ENCODE measurements at regions not wholly inside any gene's neighbourhood (a gene's known extent, or its start where the extent isn't known, plus 50 kb on each side); places are given as distances from the start of the nearest gene placed in this dataset.

DNA sequence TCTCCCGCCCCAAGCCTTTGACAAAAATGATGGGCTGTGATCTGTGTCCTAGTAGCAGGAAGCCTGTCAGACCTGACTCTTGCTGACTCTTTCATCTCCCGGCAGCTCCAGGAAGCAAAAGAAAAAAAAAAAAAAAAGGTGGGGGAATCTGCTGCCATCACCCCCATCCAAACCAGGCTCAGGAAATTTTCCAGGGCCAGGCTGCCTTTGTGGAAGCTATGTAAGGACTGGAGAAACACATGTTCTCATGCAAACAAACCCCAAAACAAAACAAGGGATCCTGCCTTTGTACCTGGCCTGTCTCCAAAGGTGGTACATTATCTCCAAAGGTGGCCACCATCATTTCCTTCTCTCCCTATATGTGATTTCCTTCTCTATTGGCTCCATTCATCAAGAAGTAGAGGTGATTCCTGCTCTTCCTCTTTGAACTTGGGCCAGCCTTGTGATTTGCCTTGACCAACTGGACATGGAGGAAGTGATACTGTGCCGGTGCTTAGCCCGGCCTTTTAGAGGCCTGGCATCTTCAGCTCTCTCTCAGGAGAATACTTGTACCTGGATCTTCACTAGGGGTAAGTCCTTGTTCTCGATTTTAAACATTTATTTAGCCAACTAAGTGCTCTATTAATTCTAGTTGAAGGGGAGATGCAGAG lies 192.2 kb upstream of the SVIL start:
- TF ChIP-seq, protein P1, sequence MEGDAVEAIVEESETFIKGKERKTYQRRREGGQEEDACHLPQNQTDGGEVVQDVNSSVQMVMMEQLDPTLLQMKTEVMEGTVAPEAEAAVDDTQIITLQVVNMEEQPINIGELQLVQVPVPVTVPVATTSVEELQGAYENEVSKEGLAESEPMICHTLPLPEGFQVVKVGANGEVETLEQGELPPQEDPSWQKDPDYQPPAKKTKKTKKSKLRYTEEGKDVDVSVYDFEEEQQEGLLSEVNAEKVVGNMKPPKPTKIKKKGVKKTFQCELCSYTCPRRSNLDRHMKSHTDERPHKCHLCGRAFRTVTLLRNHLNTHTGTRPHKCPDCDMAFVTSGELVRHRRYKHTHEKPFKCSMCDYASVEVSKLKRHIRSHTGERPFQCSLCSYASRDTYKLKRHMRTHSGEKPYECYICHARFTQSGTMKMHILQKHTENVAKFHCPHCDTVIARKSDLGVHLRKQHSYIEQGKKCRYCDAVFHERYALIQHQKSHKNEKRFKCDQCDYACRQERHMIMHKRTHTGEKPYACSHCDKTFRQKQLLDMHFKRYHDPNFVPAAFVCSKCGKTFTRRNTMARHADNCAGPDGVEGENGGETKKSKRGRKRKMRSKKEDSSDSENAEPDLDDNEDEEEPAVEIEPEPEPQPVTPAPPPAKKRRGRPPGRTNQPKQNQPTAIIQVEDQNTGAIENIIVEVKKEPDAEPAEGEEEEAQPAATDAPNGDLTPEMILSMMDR (IDR thresholded peaks at IDR 0.05) = no peak
- no peak for TF ChIP-seq ZFX (IDR thresholded peaks at IDR 0.05; ENCODE audit: borderline replicate concordance)

DNA sequence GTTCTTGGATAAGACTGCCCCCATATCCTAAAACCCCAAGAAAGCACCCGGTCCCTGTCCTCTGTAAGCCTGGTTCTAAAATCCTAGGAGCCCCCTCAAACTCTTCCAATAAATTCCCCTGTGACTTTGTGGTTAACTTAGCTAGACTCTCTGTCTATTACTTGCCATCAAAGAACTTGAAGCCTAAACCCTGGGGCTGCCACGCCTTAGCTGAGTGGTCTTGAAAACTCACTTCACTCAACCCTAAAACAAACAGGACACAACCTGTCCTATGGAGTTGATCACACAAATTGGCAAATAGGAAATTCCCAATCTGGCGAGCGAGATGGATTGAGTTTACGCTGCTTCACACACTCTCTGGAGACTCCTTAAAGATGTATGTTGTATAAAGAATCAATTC lies 191.4 kb upstream of the SVIL start:
- TF ChIP-seq ZFX (IDR thresholded peaks at IDR 0.05; ENCODE audit: borderline replicate concordance) = no peak
- TF ChIP-seq, protein P1 (IDR thresholded peaks at IDR 0.05) = no peak
- no peak overlapping the region for H3K27ac ChIP-seq

More for the DNA sequence above, 192.2 kb upstream of the SVIL start:
- no peak overlapping the region for H3K27ac ChIP-seq

DNA sequence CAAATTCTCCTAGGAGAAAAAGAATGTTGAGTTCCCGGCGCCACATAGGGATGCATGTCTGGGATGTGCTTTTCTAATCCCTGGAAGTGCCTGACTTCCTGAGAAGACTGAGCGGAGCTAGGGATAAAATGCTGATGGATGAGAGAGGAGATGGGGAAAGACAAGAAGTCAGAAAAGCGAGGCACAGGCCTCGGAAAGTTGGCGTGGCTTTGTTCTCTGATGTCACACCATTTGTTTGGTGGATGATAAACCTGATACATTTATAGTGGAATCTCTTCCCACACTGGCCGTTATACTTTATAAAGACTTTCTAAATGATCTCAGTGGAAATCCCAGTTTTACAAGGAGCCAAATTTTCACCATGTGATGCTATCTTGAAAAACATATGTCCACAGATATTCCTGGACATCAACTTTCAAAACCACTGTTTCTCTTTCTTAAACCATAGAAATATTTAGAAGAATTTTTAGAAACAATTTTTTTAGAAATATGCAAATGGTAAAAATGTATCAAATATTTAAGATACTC lies 188.8 kb upstream of the SVIL start:
- no peak for TF ChIP-seq ZFX (IDR thresholded peaks at IDR 0.05; ENCODE audit: borderline replicate concordance)
- TF ChIP-seq, protein P1 (IDR thresholded peaks at IDR 0.05) = no peak
- H3K27ac ChIP-seq = no peak overlapping the region

DNA sequence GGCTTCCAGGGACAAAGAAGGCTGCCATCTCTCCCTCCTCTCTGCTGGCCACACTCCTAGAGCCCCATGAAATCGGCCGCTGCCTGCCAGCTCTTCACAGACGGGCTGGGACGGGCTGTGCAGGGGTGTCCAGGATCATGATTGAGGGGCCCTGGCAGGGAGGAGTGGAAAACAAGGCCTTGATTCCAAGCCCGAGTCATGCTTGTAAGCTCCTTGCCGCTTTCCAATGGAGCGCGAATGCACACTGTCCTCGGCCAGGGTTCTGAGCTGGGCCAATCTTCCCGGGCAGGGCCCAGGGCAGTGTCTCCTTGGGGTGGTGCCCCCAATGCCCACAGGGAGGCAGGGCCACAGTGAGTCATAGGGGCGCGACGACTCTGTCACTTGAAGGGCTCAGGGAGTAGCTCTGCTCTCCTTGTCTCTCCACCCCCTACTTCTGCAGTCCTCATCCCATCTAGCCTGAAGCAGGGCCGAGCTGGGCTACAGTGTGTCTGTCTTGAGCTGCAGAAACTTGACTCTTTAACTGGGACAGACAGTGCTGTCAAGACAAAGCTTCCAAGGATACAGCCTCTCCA lies 186.2 kb upstream of the SVIL start:
- TF ChIP-seq ZFX (IDR thresholded peaks at IDR 0.05; ENCODE audit: borderline replicate concordance) = no peak
- TF ChIP-seq, protein P1 (IDR thresholded peaks at IDR 0.05) = no peak
- no peak overlapping the region for H3K27ac ChIP-seq

DNA sequence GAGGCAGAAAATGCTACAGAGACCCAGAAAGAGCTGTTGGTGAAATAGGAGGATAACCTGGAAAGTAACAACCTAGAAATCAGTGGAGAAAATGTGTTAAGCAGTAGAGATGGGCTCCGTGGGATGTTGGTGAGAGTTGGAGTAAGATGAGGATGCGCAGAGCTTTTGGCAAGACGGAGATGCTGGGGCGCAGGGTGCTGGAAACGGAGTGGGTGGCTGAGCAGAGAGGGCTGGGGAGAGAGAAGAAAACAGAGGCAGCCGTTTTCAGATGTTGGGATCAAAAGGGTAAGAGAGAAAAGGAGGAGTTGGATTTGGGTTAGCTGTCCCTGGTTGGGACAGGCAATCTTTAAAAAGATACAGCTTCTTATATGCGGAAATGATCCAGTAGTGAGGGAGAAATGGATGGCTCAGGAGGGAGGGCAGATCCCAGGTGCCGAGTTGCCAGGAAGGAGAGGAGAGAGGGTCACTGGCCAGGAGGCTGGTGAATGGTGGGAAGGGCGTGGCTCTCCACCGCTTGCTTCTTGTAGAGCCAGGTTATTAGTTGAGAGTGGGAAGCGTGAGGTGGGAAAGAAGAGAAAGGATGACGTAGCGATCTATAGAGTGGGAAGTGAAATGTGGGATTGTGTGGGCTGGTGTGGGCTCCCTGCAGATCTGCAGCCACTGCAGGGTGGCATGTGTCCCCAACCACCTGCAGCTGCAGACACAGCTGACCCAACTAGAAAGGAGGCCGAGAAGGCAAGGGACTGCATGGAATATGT lies 182.2 kb upstream of the SVIL start:
- H3K27ac ChIP-seq = no peak overlapping the region
- no peak for TF ChIP-seq ZFX (IDR thresholded peaks at IDR 0.05; ENCODE audit: borderline replicate concordance)
- TF ChIP-seq, protein P1 (IDR thresholded peaks at IDR 0.05) = no peak

DNA sequence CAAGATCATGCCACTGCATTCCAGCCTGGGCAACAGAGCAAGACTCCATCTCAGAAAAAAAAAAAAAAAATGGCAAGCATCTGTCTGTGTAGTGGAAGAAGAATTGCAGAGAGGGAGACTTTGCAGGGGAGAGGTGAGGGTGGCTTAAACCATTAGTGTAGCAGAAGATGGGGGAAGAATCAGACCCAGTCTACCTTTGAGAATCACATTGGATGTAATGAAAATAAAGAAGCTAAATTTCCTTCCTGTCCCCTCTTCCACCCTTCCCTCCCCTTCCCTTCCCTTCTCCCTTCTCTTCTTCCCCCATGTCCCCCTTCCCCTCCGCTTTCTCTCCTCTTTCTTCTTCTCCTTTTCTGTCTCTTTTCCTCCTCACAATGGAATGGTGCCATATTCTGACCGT lies 180.8 kb upstream of the SVIL start:
- no peak for TF ChIP-seq ZFX (IDR thresholded peaks at IDR 0.05; ENCODE audit: borderline replicate concordance)
- TF ChIP-seq, protein P1 (IDR thresholded peaks at IDR 0.05) = no peak
- H3K27ac ChIP-seq = no peak overlapping the region
